HCT116 (cell line): ENCODE measurements at regions not wholly inside any gene's neighbourhood (a gene's known extent, or its start where the extent isn't known, plus 50 kb on each side); places are given as distances from the start of the nearest gene placed in this dataset.

Experiments
- CBX3 ChIP-seq: IDR thresholded peaks from 2 replicates; pipeline ENCODE4 v1.6.1; 2012; ENCODE audit warnings: low read depth
- CTCF ChIP-seq, 3 experiments: fragments of 200-600 bp in 1 of 3; sonication (generic) in 1 of 3; IDR thresholded peaks in 2 of 3; conservative IDR thresholded peaks in 1 of 3; 2 replicates each; pipeline ENCODE4 v1.5.1; 2012 to 2017; ENCODE audit warnings: low read depth in 2 of 3, low read length in 2 of 3, antibody characterized with exemption in 1 of 3, borderline replicate concordance in 1 of 3, control low read depth in 1 of 3, mild to moderate bottlenecking in 1 of 3, mixed read lengths in 1 of 3, mixed run types in 1 of 3, moderate library complexity in 1 of 3; ENCODE audit not compliant: insufficient read depth in 1 of 3
- EZH2 ChIP-seq: fragments of 200-600 bp; sonication (generic); IDR thresholded peaks from 2 replicates; pipeline ENCODE4 v1.6.1; 2017; ENCODE audit warnings: antibody characterized with exemption, mixed run types
- EZH2phosphoT487 ChIP-seq: fragments of 200-600 bp; IDR thresholded peaks from 2 replicates; pipeline ENCODE4 v1.6.1; 2018; ENCODE audit warnings: antibody characterized with exemption, borderline replicate concordance
- MAX ChIP-seq: IDR thresholded peaks from 2 replicates; pipeline ENCODE4 v1.6.1; 2012
- POLR2A ChIP-seq: IDR thresholded peaks from 2 replicates; pipeline ENCODE4 v1.7.0; 2011; ENCODE audit warnings: borderline replicate concordance; ENCODE audit not compliant: insufficient read depth, insufficient read length; ENCODE audit errors: extremely low read depth
- POLR2AphosphoS5 ChIP-seq: IDR thresholded peaks from 2 replicates; pipeline ENCODE4 v1.6.1; 2011; ENCODE audit warnings: mild to moderate bottlenecking, low read depth, low read length, moderate library complexity
- RAD21 ChIP-seq: IDR thresholded peaks from 2 replicates; pipeline ENCODE4 v1.6.1; 2012; ENCODE audit warnings: low read depth, mild to moderate bottlenecking
- REST ChIP-seq: IDR thresholded peaks from 2 replicates; pipeline ENCODE4 v1.6.1; 2012; ENCODE audit warnings: low read depth
- YY1 ChIP-seq: IDR thresholded peaks from 2 replicates; pipeline ENCODE4 v1.6.1; 2011; ENCODE audit warnings: low read length, low read depth, moderate library complexity, mild to moderate bottlenecking; ENCODE audit not compliant: insufficient replicate concordance; ENCODE audit errors: extremely low read depth
- ZFX ChIP-seq: fragments of 450-650 bp; IDR thresholded peaks from 2 replicates; pipeline ENCODE4 v1.6.1; 2017
- ZNF274 ChIP-seq: fragments of 200-500 bp; sonication (Bioruptor generic); IDR thresholded peaks from 2 replicates; pipeline ENCODE4 v1.6.1; 2014; ENCODE audit warnings: mild to moderate bottlenecking, low read depth, low read length, inconsistent platforms

- TF ChIP-seq CTCF (IDR thresholded peaks at IDR 0.05 in 2 of 3, conservative IDR thresholded peaks at IDR 0.05 in 1 of 3; ENCODE audit: borderline replicate concordance in 1 of 3, insufficient read depth in 1 of 3, low read depth in 2 of 3, low read length in 2 of 3) (no peak), MAX (no peak), YY1 (no peak), ZFX (no peak), EZH2phosphoT487 (no peak), CBX3 (no peak), EZH2 (no peak), REST (no peak), POLR2A (no peak), RAD21 (no peak), ZNF274 (no peak), POLR2AphosphoS5 (no peak)
Measured at GRCh38 chr4:104919406-104919805, 227.3 kb upstream of the TET2 start.
